SKM-1 (cell line): ENCODE measurements at regions not wholly inside any gene's neighbourhood (a gene's known extent, or its start where the extent isn't known, plus 50 kb on each side); places are given as distances from the start of the nearest gene placed in this dataset.

ENCODE experiments used
- DNase-seq: peaks from one replicate; lab custom pipeline; 2025; ENCODE audit not compliant: unreplicated experiment; lab: John Stamatoyannopoulos, UW

- no peak for DNase-seq
Observed at GRCh38 chr12:42767998-42768397, 178.5 kb upstream of the PRICKLE1 start.

- no peak for DNase-seq
Observed at GRCh38 chr12:42767326-42767954, 177.9 kb upstream of the PRICKLE1 start.

DNA sequence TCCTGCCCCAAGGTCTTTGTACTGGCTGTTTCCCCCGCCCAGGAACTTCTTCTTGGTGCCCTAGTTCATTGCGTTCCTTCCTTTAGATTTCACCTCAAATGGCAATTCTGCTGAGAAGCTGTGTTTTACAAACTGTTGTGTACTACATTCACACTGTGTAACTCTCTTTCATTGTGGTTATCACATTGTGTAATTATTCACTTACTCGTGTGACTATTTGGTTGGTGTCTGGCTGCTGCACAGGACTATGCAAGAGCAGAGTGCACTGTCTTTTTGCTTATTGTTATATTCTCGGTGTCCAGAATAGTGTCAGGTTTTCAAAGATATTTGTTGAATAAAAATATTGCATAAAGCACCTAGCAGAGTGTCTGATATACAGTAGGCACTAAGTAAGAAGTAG is 177.2 kb upstream of the PRICKLE1 start:
- DNase-seq: no peak

- DNase-seq: no peak
Observed at GRCh38 chr12:42766026-42766425, 176.5 kb upstream of the PRICKLE1 start.

- DNase-seq: no peak
Observed at GRCh38 chr12:42763682-42764081, 174.1 kb upstream of the PRICKLE1 start.

- no peak for DNase-seq
Observed at GRCh38 chr12:42762395-42762925, 172.9 kb upstream of the PRICKLE1 start.

DNA sequence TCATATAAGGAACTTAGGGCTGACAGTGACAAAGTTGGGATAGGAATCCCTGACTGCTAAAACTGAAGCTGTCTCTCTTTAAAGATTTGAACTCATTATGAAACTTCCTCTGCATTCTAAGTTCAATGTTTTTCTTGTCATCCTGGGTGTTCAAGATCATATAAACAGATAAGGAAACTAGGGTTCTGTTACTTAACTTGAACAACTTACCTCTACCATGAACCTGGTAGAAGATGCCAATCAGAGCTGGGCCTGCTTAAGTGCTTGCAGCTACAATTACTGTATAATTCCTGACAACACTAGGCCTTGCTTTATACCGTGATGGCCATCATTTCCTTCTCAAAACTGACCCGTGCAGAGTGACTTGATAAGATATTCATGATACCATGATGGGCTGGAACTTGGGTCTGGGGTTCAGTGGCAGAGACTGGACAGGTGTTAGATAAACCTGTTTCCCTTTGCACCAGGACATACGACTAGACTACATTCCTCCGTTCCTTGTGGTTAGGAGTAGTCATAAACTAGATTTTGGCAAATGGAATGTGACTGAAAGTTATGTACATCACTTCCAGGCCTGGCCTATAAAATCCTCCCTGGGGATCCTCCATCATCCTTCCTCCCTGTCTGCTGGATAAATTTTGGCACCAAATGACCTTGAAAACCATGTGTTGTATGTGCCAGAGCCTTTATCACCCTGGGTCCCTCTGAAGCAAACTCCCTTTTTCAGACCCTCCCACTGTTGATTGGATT is 172.2 kb upstream of the PRICKLE1 start:
- no peak for DNase-seq

- DNase-seq: no peak
Observed at GRCh38 chr12:42761086-42761485, 171.5 kb upstream of the PRICKLE1 start.

- no peak for DNase-seq
Observed at GRCh38 chr12:42760550-42760949, 171.0 kb upstream of the PRICKLE1 start.

GRCh38 chr12:42759622-42760273 is 170.2 kb upstream of the PRICKLE1 start:
- no peak for DNase-seq

GRCh38 chr12:42758806-42759205 is 169.3 kb upstream of the PRICKLE1 start:
- no peak for DNase-seq

GRCh38 chr12:42757624-42758119 is 168.1 kb upstream of the PRICKLE1 start:
- DNase-seq: no peak

DNA sequence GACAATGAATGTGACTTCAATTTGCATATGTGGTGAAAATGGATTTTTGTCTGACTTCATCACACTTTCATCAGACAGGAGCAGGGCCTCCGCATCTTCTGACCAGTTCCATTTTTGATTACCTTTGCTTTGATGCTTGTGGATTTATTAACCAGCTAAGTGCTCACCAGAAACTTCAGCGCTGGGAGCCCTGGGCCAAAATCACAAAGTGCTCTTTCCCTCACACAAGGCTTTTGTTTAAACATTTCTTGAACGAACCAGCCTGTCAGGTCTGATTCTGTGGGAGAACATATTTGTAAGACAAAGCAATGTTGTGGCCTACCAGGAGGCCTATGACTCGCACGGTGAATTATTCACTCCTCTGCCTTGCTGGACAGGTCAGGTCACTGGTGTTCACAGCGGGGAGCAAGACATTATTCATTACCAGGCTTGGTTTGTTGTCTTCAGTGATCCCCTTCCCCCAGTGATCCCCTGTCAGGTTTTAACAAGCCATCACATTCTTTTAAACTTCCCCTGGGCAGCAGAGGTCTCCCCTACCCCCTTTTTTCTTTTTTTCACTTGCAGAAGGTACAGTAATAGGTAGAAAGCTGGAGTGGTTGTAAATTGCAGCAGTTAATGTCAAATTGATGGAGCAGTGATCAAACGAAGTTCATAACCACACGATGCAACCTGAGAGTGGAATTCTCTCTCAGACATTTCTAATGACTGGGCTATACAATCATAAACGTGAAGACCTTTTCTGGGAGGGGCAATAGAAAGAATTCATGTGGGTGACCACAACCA is 167.5 kb upstream of the PRICKLE1 start:
- DNase-seq: no peak

DNA sequence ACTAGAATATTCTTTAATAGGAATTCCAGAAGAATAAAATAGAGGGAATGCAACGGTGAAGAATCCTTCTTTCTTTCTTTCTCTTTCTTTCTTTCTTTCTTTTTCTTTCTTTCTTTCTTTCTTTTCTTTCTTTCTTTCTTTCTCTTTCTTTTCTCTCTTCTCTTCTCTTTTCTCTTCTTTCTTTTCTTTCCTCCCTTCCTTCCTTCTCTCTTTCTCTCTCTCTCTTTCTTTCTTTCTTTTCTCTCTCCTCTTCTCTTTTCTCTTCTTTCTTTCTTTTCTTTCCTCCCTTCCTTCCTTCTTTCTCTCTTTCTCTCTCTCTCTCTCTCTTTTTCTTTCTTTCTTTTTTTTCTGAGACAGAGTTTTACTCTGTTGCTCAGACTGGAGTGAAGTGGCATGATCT is 160.8 kb upstream of the PRICKLE1 start:
- DNase-seq: no peak

DNA sequence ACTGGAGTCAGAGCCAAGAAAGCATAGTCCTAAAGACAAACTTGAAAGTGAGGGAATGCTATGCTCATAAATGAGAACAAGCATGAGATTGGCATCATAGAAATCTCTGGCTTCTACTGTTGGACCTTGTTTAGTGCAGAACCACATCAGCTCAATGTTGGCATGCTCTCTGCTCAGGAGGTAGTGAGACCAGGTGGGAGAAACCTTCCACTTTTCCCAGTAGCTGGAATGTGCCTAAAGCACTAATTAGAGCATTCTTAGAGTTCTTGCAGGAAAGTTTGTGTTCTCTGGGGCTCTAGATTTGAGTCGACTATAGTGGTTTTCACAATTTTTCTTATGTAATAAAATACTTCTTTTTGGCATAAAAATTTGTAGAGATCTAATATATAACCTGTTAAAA is 159.7 kb upstream of the PRICKLE1 start:
- DNase-seq: no peak

- no peak for DNase-seq
Observed at GRCh38 chr12:42744539-42745182, 155.1 kb upstream of the PRICKLE1 start.

DNA sequence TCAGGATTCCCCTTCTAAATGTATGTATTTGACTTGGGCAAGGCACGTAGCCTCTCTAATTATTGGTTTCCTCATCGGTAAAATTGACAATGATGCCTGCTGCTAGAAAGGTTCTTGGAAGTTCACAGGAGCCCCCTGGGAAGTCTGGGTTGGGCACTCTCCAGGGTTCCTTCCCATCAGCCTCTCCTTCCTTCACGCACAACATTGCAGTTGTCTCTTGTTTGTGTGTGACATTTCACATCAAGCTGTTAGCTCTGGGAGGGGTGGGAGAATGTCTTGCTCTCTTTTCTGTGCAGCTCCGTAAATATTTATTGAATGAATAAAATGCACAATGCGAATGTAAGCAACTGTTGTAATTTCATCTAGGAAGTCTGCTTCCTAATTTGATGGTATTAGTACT is 153.2 kb upstream of the PRICKLE1 start:
- DNase-seq: no peak

DNA sequence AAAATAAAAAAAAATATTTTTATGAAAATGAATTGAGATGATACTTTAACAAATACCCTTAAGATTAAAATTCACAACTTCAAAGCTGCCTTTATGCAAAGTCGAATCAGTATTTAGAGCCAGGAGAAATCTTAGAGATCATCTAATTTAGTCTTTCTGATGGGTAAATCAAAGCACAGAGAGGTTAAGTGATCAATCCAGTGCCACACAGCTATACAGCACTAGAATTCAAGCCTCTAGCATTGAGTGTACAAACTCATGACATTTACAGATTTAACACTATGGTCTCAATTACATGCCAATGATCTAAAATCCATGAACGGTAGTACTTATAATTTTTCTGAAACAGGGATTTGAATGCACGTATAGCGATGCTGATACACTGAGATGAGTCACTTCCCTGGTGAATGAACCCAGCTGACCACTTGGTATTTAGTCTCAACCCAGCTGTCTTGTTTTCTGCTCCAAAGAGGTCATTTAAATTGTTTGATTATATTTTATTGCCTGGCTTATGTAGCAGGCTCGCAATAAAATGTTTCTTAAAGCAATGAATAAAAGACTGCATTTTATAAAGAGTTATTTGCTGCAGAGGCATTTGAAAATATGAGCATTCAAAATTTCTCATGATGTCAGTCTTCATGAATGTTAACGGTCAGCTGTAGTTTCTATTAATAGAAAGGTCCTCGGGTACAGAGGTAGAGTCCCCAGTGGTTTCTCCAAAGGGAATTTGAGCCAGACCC is 152.4 kb upstream of the PRICKLE1 start:
- no peak for DNase-seq

DNA sequence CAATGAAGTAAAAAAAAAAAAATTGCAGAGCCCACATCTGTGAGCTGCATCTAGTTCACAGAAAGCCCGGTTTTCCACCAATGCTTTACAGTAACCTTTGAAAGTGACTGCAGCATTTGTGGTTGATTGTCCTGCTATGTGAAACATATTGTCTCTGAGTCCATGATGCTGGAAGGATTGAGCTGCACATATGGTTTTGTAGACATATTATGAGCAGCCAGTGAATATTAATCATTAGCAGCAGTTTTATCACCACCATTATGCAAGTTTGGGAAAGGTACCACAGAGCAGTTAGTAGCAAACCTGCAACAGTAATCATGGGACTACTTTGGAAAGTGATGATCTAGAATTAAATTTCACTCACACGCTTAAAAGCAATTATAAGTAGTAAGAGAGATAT is 151.5 kb upstream of the PRICKLE1 start:
- DNase-seq: no peak

DNA sequence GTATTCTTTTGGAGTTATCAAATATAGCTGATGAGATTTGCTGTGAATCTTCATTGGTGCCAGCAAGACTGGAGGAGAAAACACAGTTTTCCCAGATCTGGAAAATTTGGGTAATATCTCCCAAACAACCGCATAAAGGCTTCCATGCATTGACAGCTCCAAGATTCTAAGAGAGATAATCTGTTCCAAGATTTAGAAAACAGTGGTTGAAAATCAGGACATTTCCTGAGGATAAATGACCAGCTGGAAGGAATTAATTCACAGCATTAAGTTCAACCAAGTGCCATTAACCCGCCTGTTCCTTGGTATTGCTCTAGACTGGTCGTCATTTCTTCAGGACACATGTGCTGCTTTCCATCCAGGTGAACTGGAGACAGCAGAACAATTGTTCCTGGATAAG is 147.9 kb upstream of the PRICKLE1 start:
- DNase-seq: no peak
